HG03159 (cell line): ENCODE measurements at regions not wholly inside any gene's neighbourhood (a gene's known extent, or its start where the extent isn't known, plus 50 kb on each side); places are given as distances from the start of the nearest gene placed in this dataset.

Experiments used
- ATAC-seq: cut with Tn5 transposase; IDR thresholded peaks from one replicate; pipeline ENCODE4 v1.9.1; 2021; ENCODE audit warnings: mild to moderate bottlenecking, moderate library complexity; ENCODE audit not compliant: unreplicated experiment

DNA sequence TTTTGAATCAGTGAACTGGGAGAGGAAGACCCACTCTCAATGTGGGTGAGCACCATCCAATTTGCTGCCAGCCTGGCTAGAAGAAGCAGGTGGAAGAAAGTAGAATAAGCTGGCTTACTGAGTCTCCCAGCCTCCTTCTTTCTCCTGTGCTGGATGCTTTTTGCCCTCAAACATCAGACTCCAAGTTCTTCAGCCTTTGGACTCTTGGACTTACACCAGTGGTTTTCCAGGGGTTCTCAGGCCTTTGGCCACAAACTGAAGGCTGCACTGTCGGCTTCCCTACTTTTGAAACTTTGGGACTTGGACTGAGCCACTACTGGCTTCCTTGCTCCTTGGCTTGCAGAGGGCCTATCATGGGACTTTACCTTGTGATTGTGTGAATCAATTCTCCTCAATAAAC, 804.2 kb upstream of the SLITRK1 start:
- no peak for ATAC-seq

DNA sequence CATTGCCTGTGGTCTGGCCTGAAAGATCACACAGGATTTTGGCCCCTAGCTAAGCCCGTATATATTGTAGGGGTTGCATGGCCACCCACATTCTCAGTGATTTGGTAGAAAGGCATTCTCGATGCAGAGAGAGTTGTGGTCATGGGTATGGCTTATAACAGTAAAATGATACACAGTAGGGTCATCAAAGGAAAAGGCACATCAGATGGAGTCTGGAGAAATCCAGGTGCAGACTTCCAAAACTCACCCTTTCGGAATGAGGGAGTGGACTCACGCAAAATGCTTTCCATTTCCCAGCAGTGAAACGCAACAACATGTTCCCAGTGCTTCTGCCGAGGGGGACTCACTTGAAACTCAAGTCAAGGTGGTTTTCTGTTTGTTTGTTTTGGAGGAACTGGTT, 802.5 kb upstream of the SLITRK1 start:
- no peak for ATAC-seq

GRCh38 chr13:84684048-84684662, 801.9 kb upstream of the SLITRK1 start:
- no peak for ATAC-seq

- ATAC-seq: no peak
These were observed 801.2 kb upstream of the SLITRK1 start for GRCh38 chr13:84683448-84683847.

DNA sequence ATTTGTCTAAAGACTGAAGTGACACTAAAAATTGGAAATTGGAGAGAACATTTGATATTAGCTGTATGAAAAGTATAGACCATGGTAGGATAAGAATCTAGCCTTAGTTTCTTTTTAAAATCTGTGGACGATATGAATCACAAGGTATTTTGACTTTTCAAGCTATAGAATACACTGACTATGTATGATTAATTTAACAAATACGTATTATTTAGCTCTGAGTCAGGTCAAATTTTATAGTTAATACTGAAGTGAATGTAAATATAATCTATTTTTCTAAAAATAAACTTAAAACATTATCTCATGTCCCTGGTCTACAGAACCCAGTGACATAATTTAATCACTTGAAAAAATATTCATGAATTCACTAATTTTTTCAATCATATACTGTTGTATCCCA, 795.6 kb upstream of the SLITRK1 start:
- ATAC-seq: no peak

GRCh38 chr13:84672616-84673015, 790.3 kb upstream of the SLITRK1 start:
- no peak for ATAC-seq

DNA sequence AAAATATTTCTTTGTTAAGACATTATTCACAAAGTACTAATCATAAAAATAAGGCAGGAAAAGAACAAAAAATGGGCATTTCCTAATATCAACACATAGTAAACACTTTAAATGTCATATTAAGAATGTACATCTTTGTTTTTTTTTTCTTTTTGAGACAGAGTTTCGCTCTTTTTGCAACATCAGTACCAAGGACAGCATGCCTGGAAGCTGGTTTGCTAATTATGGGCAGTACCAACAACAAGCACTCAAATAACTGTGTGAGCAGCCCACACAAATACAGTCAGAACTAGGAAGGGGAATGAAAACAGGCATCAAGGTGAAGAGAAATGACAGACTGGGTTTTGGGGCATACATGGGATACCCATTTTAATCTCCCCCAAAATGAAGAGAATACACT, 788.0 kb upstream of the SLITRK1 start:
- ATAC-seq: no peak

DNA sequence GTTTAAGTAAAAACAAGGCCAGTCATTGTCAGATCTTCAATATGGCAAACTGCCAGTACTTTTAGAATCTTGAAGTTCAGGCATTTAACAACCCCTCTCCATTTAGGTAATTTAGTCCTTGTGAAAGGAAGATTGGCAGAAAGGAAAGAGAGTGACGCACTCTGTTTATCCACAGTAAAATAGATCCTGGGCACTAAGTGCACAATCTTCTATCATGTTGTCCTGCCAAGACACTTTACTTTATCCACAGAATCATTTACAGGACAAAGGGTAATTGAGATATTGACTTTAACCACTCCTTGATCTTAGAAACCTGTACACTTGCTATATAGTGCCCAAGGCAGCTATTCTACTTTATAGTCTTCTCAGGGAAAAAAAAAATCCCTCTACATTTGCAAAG, 786.4 kb upstream of the SLITRK1 start:
- no peak for ATAC-seq

DNA sequence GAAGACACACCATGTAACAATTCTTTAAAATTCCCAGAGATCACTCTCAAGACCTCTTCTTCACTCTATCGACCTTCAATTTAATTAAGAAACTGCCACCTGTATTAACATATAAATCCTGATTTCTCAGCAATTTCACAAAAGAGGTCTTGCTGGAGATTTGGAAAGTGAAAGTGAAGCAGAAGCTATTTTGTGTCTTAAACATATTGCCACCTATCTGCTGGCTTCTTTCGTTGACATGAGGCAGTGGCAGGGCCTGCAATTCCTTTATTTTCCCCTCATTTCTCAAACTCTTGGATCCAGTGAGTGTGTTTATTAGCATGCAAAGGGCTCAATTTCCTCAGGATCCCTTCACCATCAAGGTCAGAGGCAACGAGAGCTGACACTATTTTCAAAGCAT, 780.2 kb upstream of the SLITRK1 start:
- ATAC-seq: no peak

DNA sequence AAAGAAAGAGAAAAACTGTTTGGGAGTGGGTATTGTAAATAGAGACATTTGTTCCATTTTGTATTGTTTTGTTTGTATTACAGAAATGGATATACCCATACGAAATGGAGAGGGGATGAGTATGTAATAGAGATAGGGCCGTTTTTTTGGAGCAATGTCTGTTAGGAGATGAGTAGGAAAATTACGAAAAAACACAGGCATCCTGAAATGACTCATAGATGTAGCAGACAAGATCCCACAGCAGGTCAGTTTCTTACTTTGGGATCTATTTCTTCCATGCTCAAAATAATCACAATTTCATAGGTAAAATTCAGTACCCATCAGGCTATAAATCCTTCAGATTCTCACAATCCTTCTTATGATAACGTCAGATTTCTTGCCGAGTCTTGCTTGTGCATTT, 779.4 kb upstream of the SLITRK1 start:
- ATAC-seq: no peak

GRCh38 chr13:84659359-84659661, 777.0 kb upstream of the SLITRK1 start:
- ATAC-seq: no peak

- no peak for ATAC-seq
These were observed 776.5 kb upstream of the SLITRK1 start for GRCh38 chr13:84658491-84659358.

GRCh38 chr13:84655677-84656076, 773.4 kb upstream of the SLITRK1 start:
- no peak for ATAC-seq

DNA sequence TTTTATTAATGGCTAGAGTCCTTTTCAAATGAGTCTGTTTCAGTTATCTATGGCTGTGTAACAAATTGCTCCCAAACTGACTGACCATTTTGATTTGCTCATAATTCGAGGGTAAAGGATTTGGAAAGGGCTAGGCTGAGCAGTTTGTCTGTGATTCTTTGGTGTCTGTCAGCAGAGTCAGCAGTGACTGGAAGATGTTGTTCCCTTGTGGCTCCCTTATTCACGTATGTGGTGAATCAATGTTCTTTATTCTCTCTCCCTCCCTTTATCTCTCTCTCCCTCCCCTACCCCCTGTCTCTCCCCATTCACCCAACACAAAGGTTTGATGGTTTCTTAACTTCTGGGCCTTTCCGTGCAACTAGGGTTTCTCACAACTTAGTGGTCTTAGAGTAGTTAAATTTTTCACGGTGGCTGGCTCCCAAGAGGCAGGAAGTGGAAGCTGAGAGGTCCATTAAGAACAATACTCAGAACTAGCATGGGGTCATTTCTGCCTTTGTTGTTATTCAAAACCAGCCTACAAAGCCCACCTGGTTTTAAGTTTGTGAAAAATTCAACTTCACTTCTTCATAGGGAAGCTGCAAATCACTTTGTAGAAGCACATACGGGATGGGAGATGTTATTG, 772.5 kb upstream of the SLITRK1 start:
- no peak for ATAC-seq

GRCh38 chr13:84653915-84654534, 771.8 kb upstream of the SLITRK1 start:
- no peak for ATAC-seq

DNA sequence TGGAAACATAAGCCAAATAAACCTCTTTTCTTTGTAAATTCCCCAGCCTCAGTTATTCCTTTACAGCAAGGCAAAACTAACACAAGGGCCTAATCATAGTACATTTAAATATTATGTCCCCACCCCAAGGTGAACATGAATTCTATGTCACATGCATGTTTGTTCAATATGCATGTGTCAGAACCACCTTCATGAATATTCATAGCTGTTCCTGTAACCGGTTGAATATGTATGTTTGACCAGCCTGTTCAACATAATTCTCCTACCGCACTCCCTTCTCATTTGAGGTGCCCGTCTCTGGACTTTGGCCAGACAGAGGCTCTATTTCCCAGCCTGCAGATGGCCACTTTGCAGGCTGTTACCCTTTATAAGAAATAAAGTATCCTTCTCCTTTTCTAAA, 769.4 kb upstream of the SLITRK1 start:
- no peak for ATAC-seq

- ATAC-seq: no peak
These were observed 769.0 kb upstream of the SLITRK1 start for GRCh38 chr13:84651288-84651687.

DNA sequence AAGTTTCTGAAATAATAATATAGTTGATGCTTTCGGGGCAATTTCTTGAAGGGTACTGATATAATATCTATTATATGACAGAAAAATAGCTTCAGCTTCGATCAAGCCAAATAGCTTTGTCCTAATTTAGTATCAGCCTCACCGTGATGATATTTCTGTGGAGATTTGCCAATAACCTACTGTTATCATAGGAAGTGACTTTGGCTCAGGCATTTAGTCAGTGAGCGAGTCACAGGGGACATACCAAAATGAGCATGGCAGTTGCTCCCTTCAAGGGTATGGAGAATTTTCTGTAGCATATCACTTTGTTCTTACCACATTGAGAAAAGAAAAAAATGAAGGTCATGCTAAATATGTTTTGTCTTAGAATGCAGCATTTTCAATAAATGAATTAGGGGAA, 767.6 kb upstream of the SLITRK1 start:
- no peak for ATAC-seq

DNA sequence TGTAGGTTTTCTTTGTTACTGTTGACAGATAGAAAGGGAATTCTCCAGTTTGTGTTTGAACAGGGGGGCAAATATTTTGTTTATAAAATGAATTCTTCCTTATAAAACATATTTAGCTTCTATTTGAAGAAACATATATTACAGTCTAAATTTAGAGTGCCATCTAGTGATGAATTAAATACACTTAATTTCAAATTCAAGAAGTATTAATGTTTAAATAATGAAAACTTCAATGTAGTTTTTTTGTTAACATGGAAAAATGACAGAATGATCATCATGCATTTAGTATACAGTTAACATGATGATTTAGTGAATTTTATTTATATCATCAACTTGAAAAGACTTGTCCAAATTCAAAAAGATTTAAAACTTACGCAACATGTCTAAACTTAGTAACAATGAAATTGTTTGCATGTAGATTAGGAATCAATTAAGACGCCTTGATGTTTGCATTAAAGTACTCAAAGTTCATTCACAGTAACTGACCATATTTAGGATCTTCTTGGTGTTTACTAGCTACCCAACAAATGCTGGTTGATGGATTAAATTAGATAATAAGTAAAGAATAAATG, 765.9 kb upstream of the SLITRK1 start:
- ATAC-seq: no peak

DNA sequence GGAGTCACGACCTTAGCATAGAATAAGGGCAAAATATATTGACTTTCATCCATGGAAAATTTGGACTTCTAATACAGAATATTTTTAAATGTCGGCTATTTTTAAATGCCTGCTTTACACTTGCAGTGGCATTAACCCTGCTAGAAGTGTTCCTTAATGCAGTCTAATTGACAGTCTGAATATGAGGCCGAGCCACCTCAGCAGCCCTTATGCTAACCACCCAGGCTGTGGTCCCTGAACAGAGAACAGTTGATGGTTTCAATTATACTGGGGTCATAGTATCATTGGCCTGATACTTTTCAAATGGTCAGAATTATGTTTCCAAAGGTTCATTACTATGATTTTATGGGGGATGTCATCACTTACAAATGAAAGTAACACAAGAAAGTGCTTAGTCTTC, 764.7 kb upstream of the SLITRK1 start:
- ATAC-seq: no peak

DNA sequence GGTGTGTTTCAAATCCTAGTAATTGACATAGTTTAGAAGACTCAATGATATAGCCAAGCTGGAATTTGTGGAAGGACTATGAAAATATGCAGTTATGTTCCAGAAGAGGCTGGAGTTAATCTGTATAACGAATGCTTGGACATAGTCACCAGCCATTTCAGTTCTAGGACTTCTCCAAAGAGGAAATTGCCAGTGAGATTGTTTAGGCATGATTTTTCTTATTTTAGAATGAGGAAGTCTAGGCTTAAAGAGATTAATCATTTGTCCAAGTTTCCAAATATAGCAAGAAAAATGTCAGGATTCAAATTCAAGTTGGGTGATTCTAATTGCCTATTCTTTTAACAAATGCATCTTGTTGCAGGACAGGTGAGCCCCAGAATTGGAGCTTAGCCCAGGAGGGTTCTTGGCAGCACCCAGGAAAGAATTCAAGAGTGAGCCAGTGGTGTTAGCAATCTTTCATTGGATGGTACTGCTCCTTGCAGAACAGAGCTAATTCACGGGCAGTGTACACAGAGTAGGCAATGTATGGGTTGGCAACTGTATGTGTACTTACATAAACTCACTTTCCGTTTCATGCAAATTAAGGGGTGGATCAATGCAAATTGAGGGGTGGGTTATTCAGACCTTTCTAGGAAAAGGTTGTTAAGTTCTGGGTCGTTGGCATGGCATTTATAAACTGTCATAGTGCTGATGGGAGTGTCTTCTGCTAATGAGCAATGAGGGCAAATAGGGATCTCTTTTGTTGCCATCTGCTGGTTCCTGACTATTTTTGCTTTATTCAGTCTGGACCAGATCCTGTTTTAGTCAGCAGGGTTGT, 763.1 kb upstream of the SLITRK1 start:
- ATAC-seq: no peak
